ENCODE measurements at regions not wholly inside any gene's neighbourhood (a gene's known extent, or its start where the extent isn't known, plus 50 kb on each side); places are given as distances from the start of the nearest gene placed in this dataset.

DNA sequence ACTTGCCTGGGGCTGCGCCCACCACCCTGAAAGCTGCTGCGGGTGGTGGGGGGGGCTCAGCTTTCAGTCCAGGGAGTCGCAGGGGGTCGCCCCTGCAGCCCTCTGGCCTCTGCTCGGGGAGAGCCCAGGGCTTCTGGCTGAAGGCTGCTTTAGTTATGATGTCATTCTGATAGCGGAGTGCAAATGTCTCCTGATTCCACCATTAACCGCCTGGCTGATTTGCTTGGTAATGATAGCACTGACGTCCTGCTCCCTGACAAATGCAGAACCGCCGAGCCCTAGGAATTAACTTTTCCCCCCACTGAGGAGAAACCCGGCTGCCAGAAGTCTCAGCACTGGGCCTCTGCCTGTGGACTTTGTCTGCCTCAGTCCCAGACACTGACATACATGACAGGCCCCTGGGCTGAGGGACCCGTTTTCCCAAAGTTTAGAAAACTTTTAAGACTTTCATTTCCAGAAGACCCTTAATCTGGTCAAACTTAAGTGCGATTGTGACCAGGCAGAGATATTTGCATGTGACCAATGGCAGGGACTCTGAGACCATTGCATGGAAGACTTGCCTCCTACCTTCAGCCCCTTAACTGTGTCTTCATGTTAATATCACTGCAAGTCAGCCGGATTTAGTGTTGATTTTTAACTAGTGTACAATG lies 142.5 kb upstream of the ZNF536 start (continued):
- TF ChIP-seq, protein P1, sequence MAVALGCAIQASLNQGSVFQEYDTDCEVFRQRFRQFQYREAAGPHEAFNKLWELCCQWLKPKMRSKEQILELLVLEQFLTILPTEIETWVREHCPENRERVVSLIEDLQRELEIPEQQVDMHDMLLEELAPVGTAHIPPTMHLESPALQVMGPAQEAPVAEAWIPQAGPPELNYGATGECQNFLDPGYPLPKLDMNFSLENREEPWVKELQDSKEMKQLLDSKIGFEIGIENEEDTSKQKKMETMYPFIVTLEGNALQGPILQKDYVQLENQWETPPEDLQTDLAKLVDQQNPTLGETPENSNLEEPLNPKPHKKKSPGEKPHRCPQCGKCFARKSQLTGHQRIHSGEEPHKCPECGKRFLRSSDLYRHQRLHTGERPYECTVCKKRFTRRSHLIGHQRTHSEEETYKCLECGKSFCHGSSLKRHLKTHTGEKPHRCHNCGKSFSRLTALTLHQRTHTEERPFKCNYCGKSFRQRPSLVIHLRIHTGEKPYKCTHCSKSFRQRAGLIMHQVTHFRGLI (tag by site-specific recombination; IDR thresholded peaks at IDR 0.05) = peak; percentile 29; the same call in 1 of the 2 replicates
- TF ChIP-seq ZXDB (tag by site-specific recombination; IDR thresholded peaks at IDR 0.05) (peak; percentile 94), IKZF3 (tag by site-specific recombination; IDR thresholded peaks at IDR 0.05) (peak; percentile 83), ZIC2 (tag by site-specific recombination; IDR thresholded peaks at IDR 0.05) (peak; percentile 89), ZBTB17 (tag by site-specific recombination; IDR thresholded peaks at IDR 0.05) (peak; percentile 96), ZBTB21 (tag by site-specific recombination; IDR thresholded peaks at IDR 0.05) (peak; percentile 98), ZNF580 (tag by site-specific recombination; IDR thresholded peaks at IDR 0.05) (0 out of 2 replicates have a peak, but pooled peaks have one; percentile 9), ZNF639 (tag by site-specific recombination; IDR thresholded peaks at IDR 0.05) (peak; percentile 55; the same call in 1 of the 2 replicates), GLIS2 (tag by site-specific recombination; IDR thresholded peaks at IDR 0.05) (peak; percentile 99), ZNF394 (tag by site-specific recombination; IDR thresholded peaks at IDR 0.05; ENCODE audit: borderline replicate concordance) (peak; percentile 35), ZBTB8A (tag by site-specific recombination; IDR thresholded peaks at IDR 0.05) (peak; percentile 89), ZNF785 (tag by site-specific recombination; IDR thresholded peaks at IDR 0.05) (no peak; the same call in 1 of the 2 replicates), ZNF37A (tag by site-specific recombination; IDR thresholded peaks at IDR 0.05) (no peak), ZNF223 (tag by site-specific recombination; IDR thresholded peaks at IDR 0.05) (no peak), ZNF133 (tag by site-specific recombination; IDR thresholded peaks at IDR 0.05) (no peak), ZBTB48 (tag by site-specific recombination; IDR thresholded peaks at IDR 0.05) (peak; percentile 99), ZNF266 (tag by site-specific recombination; IDR thresholded peaks at IDR 0.05; ENCODE audit: low read depth) (no peak), ZNF692 (tag by site-specific recombination; IDR thresholded peaks at IDR 0.05) (peak; percentile 69)
- TF ChIP-seq, protein P2, sequence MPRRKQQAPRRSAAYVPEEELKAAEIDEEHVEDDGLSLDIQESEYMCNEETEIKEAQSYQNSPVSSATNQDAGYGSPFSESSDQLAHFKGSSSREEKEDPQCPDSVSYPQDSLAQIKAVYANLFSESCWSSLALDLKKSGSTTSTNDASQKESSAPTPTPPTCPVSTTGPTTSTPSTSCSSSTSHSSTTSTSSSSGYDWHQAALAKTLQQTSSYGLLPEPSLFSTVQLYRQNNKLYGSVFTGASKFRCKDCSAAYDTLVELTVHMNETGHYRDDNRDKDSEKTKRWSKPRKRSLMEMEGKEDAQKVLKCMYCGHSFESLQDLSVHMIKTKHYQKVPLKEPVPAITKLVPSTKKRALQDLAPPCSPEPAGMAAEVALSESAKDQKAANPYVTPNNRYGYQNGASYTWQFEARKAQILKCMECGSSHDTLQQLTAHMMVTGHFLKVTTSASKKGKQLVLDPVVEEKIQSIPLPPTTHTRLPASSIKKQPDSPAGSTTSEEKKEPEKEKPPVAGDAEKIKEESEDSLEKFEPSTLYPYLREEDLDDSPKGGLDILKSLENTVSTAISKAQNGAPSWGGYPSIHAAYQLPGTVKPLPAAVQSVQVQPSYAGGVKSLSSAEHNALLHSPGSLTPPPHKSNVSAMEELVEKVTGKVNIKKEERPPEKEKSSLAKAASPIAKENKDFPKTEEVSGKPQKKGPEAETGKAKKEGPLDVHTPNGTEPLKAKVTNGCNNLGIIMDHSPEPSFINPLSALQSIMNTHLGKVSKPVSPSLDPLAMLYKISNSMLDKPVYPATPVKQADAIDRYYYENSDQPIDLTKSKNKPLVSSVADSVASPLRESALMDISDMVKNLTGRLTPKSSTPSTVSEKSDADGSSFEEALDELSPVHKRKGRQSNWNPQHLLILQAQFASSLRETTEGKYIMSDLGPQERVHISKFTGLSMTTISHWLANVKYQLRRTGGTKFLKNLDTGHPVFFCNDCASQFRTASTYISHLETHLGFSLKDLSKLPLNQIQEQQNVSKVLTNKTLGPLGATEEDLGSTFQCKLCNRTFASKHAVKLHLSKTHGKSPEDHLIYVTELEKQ (tag by site-specific recombination; IDR thresholded peaks at IDR 0.05; ENCODE audit: borderline replicate concordance) = peak; percentile 56; the same call in 1 of the 2 replicates
- TF ChIP-seq, protein P3, sequence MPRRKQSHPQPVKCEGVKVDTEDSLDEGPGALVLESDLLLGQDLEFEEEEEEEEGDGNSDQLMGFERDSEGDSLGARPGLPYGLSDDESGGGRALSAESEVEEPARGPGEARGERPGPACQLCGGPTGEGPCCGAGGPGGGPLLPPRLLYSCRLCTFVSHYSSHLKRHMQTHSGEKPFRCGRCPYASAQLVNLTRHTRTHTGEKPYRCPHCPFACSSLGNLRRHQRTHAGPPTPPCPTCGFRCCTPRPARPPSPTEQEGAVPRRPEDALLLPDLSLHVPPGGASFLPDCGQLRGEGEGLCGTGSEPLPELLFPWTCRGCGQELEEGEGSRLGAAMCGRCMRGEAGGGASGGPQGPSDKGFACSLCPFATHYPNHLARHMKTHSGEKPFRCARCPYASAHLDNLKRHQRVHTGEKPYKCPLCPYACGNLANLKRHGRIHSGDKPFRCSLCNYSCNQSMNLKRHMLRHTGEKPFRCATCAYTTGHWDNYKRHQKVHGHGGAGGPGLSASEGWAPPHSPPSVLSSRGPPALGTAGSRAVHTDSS (tag by site-specific recombination; IDR thresholded peaks at IDR 0.05) = no peak
- TF ChIP-seq, protein P4, sequence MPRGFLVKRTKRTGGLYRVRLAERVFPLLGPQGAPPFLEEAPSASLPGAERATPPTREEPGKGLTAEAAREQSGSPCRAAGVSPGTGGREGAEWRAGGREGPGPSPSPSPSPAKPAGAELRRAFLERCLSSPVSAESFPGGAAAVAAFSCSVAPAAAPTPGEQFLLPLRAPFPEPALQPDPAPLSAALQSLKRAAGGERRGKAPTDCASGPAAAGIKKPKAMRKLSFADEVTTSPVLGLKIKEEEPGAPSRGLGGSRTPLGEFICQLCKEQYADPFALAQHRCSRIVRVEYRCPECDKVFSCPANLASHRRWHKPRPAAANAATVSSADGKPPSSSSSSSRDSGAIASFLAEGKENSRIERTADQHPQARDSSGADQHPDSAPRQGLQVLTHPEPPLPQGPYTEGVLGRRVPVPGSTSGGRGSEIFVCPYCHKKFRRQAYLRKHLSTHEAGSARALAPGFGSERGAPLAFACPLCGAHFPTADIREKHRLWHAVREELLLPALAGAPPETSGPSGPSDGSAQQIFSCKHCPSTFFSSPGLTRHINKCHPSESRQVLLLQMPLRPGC (tag by site-specific recombination; IDR thresholded peaks at IDR 0.05) = peak; percentile 52; the same call in 1 of the 2 replicates
- TF ChIP-seq, protein P5, sequence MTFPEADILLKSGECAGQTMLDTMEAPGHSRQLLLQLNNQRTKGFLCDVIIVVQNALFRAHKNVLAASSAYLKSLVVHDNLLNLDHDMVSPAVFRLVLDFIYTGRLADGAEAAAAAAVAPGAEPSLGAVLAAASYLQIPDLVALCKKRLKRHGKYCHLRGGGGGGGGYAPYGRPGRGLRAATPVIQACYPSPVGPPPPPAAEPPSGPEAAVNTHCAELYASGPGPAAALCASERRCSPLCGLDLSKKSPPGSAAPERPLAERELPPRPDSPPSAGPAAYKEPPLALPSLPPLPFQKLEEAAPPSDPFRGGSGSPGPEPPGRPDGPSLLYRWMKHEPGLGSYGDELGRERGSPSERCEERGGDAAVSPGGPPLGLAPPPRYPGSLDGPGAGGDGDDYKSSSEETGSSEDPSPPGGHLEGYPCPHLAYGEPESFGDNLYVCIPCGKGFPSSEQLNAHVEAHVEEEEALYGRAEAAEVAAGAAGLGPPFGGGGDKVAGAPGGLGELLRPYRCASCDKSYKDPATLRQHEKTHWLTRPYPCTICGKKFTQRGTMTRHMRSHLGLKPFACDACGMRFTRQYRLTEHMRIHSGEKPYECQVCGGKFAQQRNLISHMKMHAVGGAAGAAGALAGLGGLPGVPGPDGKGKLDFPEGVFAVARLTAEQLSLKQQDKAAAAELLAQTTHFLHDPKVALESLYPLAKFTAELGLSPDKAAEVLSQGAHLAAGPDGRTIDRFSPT (tag by site-specific recombination; IDR thresholded peaks at IDR 0.05) = no peak; the same call in 1 of the 2 replicates
- TF ChIP-seq, protein P6, sequence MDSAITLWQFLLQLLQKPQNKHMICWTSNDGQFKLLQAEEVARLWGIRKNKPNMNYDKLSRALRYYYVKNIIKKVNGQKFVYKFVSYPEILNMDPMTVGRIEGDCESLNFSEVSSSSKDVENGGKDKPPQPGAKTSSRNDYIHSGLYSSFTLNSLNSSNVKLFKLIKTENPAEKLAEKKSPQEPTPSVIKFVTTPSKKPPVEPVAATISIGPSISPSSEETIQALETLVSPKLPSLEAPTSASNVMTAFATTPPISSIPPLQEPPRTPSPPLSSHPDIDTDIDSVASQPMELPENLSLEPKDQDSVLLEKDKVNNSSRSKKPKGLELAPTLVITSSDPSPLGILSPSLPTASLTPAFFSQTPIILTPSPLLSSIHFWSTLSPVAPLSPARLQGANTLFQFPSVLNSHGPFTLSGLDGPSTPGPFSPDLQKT (IDR thresholded peaks at IDR 0.05; ENCODE audit: borderline replicate concordance, low read depth, low read length) = no peak
